Right lobe of liver (tissue), 4 donors: ENCODE measurements at regions not wholly inside any gene's neighbourhood (a gene's known extent, or its start where the extent isn't known, plus 50 kb on each side); places are given as distances from the start of the nearest gene placed in this dataset.

Experiments used
- CTCF ChIP-seq, 4 donors: fragments of 200-600 bp in 3 of 4; fragments of 450-650 bp in 1 of 4; IDR thresholded peaks; one replicate each; pipeline versions ENCODE4 v1.5.1 to v1.8.0; 2016 to 2022; ENCODE audit warnings: antibody characterized with exemption in 4 of 4, mild to moderate bottlenecking in 2 of 4
- POLR2A ChIP-seq: fragments of 450-650 bp; IDR thresholded peaks from one replicate; pipeline ENCODE4 v1.6.1; 2017; ENCODE audit warnings: antibody characterized with exemption, mild to moderate bottlenecking
- donor health status: DM: no; HTN: no; CAD: no.
- donor health status: DM: no; HTN: no; CAD: no.
- donor health status: DM: no; HTN: yes; CAD: no.

GRCh38 chr5:30663536-30663935 lies 530.0 kb upstream of the CDH6 start:
- no peak for TF ChIP-seq CTCF (IDR thresholded peaks at IDR 0.05)
- no peak for TF ChIP-seq POLR2A
